T-helper 17 cell (primary cell): ENCODE measurements at regions not wholly inside any gene's neighbourhood (a gene's known extent, or its start where the extent isn't known, plus 50 kb on each side); places are given as distances from the start of the nearest gene placed in this dataset.

ENCODE experiments used
- ATAC-seq: fragments of 150-1000 bp; cut with Tn5 transposase; 2 replicates; pipeline ENCODE4 v1.10.0; 2021; ENCODE audit warnings: mild to moderate bottlenecking, moderate library complexity
- DNase-seq, 3 donors: peaks; one replicate each; pipeline versions ENCODE4 v3.0.0 to v3.0.0-alpha.2; 2020 to 2021
- H3K9me3 ChIP-seq: one replicate; pipeline ENCODE4 v1.7.0; 2013; ENCODE audit warnings: low read length, mild to moderate bottlenecking; ENCODE audit not compliant: control insufficient read depth, poor library complexity, severe bottlenecking
- H3K27ac Mint-ChIP-seq: one replicate; pipeline ENCODE4 v1.8.0; 2022; ENCODE audit warnings: mild to moderate bottlenecking, moderate library complexity, mixed read lengths
- H3K27me3 Mint-ChIP-seq: one replicate; pipeline ENCODE4 v1.8.0; 2022; ENCODE audit warnings: mixed read lengths
- H3K36me3 Mint-ChIP-seq: one replicate; pipeline ENCODE4 v1.8.0; 2022; ENCODE audit warnings: low read depth, mixed read lengths
- H3K4me1 Mint-ChIP-seq: one replicate; pipeline ENCODE4 v1.8.0; 2022; ENCODE audit warnings: mild to moderate bottlenecking, mixed read lengths
- H3K4me3 Mint-ChIP-seq: one replicate; pipeline ENCODE4 v1.8.0; 2022; ENCODE audit warnings: mild to moderate bottlenecking, moderate library complexity, mixed read lengths

GRCh38 chr1:103265551-103265950 is 157.2 kb upstream of the COL11A1 start:
- DNase-seq (no peak), ATAC-seq (no peak)
- no peak overlapping the region for H3K27ac Mint-ChIP-seq
- no peaks in the 10 kb centered on the region for H3K4me1 Mint-ChIP-seq
- no peak overlapping the region for H3K4me3 Mint-ChIP-seq
- H3K9me3 ChIP-seq: no peaks in the 10 kb centered on the region
- no peaks in the 10 kb centered on the region for H3K36me3 Mint-ChIP-seq
- no peaks in the 10 kb centered on the region for H3K27me3 Mint-ChIP-seq

- no peaks in the 10 kb centered on the region for H3K4me1 Mint-ChIP-seq
- H3K9me3 ChIP-seq: no peaks in the 10 kb centered on the region
- no peak for DNase-seq
- no peak for ATAC-seq
- H3K27me3 Mint-ChIP-seq: no peaks in the 10 kb centered on the region
- H3K36me3 Mint-ChIP-seq: no peaks in the 10 kb centered on the region
- H3K4me3 Mint-ChIP-seq: no peak overlapping the region
- H3K27ac Mint-ChIP-seq: no peak overlapping the region
Observed at GRCh38 chr1:103259982-103260381, 151.7 kb upstream of the COL11A1 start.

- no peak for DNase-seq
- H3K27me3 Mint-ChIP-seq: no peaks in the 10 kb centered on the region
- H3K4me3 Mint-ChIP-seq: no peak overlapping the region
- no peaks in the 10 kb centered on the region for H3K4me1 Mint-ChIP-seq
- ATAC-seq: no peak
- no peak overlapping the region for H3K27ac Mint-ChIP-seq
- no peaks in the 10 kb centered on the region for H3K36me3 Mint-ChIP-seq
- H3K9me3 ChIP-seq: no peaks in the 10 kb centered on the region
Observed at GRCh38 chr1:103256490-103256889, 148.2 kb upstream of the COL11A1 start.

DNA sequence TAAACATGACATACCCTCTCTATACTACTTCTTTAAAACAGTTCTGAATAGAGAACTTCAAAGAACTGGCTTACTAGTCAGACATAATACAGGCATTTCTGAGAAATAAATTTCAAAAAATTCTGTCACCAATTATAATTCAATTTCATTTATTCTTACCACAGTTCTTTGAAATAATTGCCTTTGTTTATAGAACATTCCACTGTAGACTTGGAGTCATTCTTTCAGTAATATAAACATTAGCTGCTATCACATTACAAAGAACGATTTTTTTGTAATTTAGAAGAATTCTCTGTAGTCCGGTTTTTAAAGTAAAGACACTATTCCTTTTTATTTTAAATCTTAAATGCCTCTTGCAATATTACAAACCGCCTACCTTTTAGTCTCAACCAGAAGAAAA is 146.4 kb upstream of the COL11A1 start:
- H3K9me3 ChIP-seq: no peaks in the 10 kb centered on the region
- Mint-ChIP-seq H3K4me3 (no peak overlapping the region), H3K36me3 (no peaks in the 10 kb centered on the region), H3K4me1 (no peaks in the 10 kb centered on the region), H3K27ac (no peak overlapping the region), H3K27me3 (no peaks in the 10 kb centered on the region)
- DNase-seq: no peak
- ATAC-seq: no peak

- Mint-ChIP-seq H3K4me1 (no peaks in the 10 kb centered on the region), H3K27me3 (no peaks in the 10 kb centered on the region), H3K27ac (no peak overlapping the region), H3K4me3 (no peak overlapping the region), H3K36me3 (no peaks in the 10 kb centered on the region)
- ATAC-seq (no peak), DNase-seq (no peak)
- no peaks in the 10 kb centered on the region for H3K9me3 ChIP-seq
Observed at GRCh38 chr1:103250441-103250861, 142.1 kb upstream of the COL11A1 start.

- no peaks in the 10 kb centered on the region for H3K4me1 Mint-ChIP-seq
- ATAC-seq: no peak
- no peaks in the 10 kb centered on the region for H3K36me3 Mint-ChIP-seq
- no peak overlapping the region for H3K27ac Mint-ChIP-seq
- no peaks in the 10 kb centered on the region for H3K27me3 Mint-ChIP-seq
- no peak for DNase-seq
- no peak overlapping the region for H3K4me3 Mint-ChIP-seq
- H3K9me3 ChIP-seq: no peaks in the 10 kb centered on the region
Observed at GRCh38 chr1:103248417-103249102, 140.2 kb upstream of the COL11A1 start.

GRCh38 chr1:103247517-103247916 is 139.2 kb upstream of the COL11A1 start:
- no peaks in the 10 kb centered on the region for H3K4me1 Mint-ChIP-seq
- H3K4me3 Mint-ChIP-seq: no peak overlapping the region

GRCh38 chr1:103243481-103243880 is 135.2 kb upstream of the COL11A1 start:
- H3K4me1 Mint-ChIP-seq: no peaks in the 10 kb centered on the region
- no peak for ATAC-seq
- H3K36me3 Mint-ChIP-seq: no peaks in the 10 kb centered on the region
- no peaks in the 10 kb centered on the region for H3K9me3 ChIP-seq
- H3K27me3 Mint-ChIP-seq: no peaks in the 10 kb centered on the region
- no peak for DNase-seq
- H3K4me3 Mint-ChIP-seq: no peak overlapping the region
- H3K27ac Mint-ChIP-seq: no peak overlapping the region

More at GRCh38 chr1:103247517-103247916, 139.2 kb upstream of the COL11A1 start:
- ATAC-seq (no peak), DNase-seq (no peak)
- H3K36me3 Mint-ChIP-seq: no peaks in the 10 kb centered on the region
- no peaks in the 10 kb centered on the region for H3K9me3 ChIP-seq
- no peak overlapping the region for H3K27ac Mint-ChIP-seq
- no peaks in the 10 kb centered on the region for H3K27me3 Mint-ChIP-seq

- no peak overlapping the region for H3K4me3 Mint-ChIP-seq
- H3K27ac Mint-ChIP-seq: no peak overlapping the region
- H3K27me3 Mint-ChIP-seq: no peaks in the 10 kb centered on the region
- DNase-seq (no peak), ATAC-seq (no peak)
- H3K36me3 Mint-ChIP-seq: no peaks in the 10 kb centered on the region
- H3K4me1 Mint-ChIP-seq: no peaks in the 10 kb centered on the region
- H3K9me3 ChIP-seq: no peaks in the 10 kb centered on the region
Observed at GRCh38 chr1:103239034-103239433, 130.7 kb upstream of the COL11A1 start.

GRCh38 chr1:103230061-103230460 is 121.7 kb upstream of the COL11A1 start:
- Mint-ChIP-seq H3K27ac (no peak overlapping the region), H3K36me3 (no peaks in the 10 kb centered on the region)
- ATAC-seq: no peak

GRCh38 chr1:103220631-103221041 is 112.3 kb upstream of the COL11A1 start:
- no peak overlapping the region for H3K27ac Mint-ChIP-seq

More at GRCh38 chr1:103230061-103230460, 121.7 kb upstream of the COL11A1 start:
- Mint-ChIP-seq H3K4me1 (no peaks in the 10 kb centered on the region), H3K27me3 (no peaks in the 10 kb centered on the region), H3K4me3 (no peak overlapping the region)
- no peak for DNase-seq
- H3K9me3 ChIP-seq: no peaks in the 10 kb centered on the region

DNA sequence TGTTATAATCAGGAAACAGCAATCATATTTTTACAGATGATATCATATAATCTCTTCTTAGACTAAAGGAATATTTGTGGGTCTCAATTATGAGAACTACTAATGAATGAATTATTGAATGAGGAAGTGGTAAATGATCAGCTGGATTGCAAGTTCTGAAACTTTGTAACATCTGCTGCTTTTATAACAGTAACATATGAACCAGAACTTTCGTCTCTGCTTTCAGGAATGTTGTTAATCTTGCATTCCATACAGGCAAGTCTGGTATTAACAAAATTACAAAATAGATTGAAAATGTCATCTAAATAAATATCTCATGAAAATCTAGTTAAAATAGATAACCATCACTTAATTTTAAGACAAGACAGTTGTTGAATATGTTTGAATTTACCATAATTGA is 110.5 kb upstream of the COL11A1 start:
- H3K9me3 ChIP-seq: no peaks in the 10 kb centered on the region
- H3K4me3 Mint-ChIP-seq: no peak overlapping the region
- H3K36me3 Mint-ChIP-seq: no peaks in the 10 kb centered on the region
- H3K27ac Mint-ChIP-seq: no peak overlapping the region
- no peak for DNase-seq
- H3K27me3 Mint-ChIP-seq: no peaks in the 10 kb centered on the region
- ATAC-seq: no peak
- no peaks in the 10 kb centered on the region for H3K4me1 Mint-ChIP-seq

More at GRCh38 chr1:103220631-103221041, 112.3 kb upstream of the COL11A1 start:
- Mint-ChIP-seq H3K36me3 (no peaks in the 10 kb centered on the region), H3K27me3 (no peaks in the 10 kb centered on the region), H3K4me3 (no peak overlapping the region), H3K4me1 (no peaks in the 10 kb centered on the region)
- ATAC-seq (no peak), DNase-seq (no peak)
- H3K9me3 ChIP-seq: no peaks in the 10 kb centered on the region

GRCh38 chr1:103218369-103218768 is 110.0 kb upstream of the COL11A1 start:
- no peaks in the 10 kb centered on the region for H3K9me3 ChIP-seq
- H3K4me1 Mint-ChIP-seq: no peaks in the 10 kb centered on the region
- ATAC-seq: no peak
- H3K36me3 Mint-ChIP-seq: no peaks in the 10 kb centered on the region
- H3K4me3 Mint-ChIP-seq: no peak overlapping the region
- no peaks in the 10 kb centered on the region for H3K27me3 Mint-ChIP-seq
- H3K27ac Mint-ChIP-seq: no peak overlapping the region
- no peak for DNase-seq

GRCh38 chr1:103211073-103211472 is 102.8 kb upstream of the COL11A1 start:
- Mint-ChIP-seq H3K4me3 (no peak overlapping the region), H3K27ac (no peak overlapping the region), H3K4me1 (no peaks in the 10 kb centered on the region), H3K27me3 (no peaks in the 10 kb centered on the region), H3K36me3 (no peaks in the 10 kb centered on the region)
- H3K9me3 ChIP-seq: no peaks in the 10 kb centered on the region
- ATAC-seq (no peak), DNase-seq (no peak)
